ENCODE measurements at regions not wholly inside any gene's neighbourhood (a gene's known extent, or its start where the extent isn't known, plus 50 kb on each side); places are given as distances from the start of the nearest gene placed in this dataset.

- ATAC-seq (peak; percentile 16 to 34), DNase-seq (ENCODE audit: low spot score in 2 of 2) (no peak)
- H3K9me3 Mint-ChIP-seq: peaks cover 3 to 11% of the 10 kb centered on the region in 2 donors
- H3K36me3 Mint-ChIP-seq: peaks cover 9 to 19% of the 10 kb centered on the region in 2 donors
- H3K27ac Mint-ChIP-seq: peak overlapping the region; percentile 63 to 78
Measured at GRCh38 chr10:17506856-17507471, 52.6 kb upstream of the ST8SIA6 start.

GRCh38 chr10:17506390-17506789, 52.0 kb upstream of the ST8SIA6 start:
- peak overlapping the region; percentile 63 to 78 for H3K27ac Mint-ChIP-seq
- peaks cover 9 to 19% of the 10 kb centered on the region in 2 donors for H3K36me3 Mint-ChIP-seq
- ATAC-seq (peak in 1 of 2 donors; percentile 44), DNase-seq (ENCODE audit: low spot score in 2 of 2) (no peak)
- peaks cover 3 to 11% of the 10 kb centered on the region in 2 donors for H3K9me3 Mint-ChIP-seq

- DNase-seq (ENCODE audit: low spot score in 2 of 2): no peak
- Mint-ChIP-seq H3K9me3 (peaks cover 3 to 11% of the 10 kb centered on the region in 2 donors), H3K36me3 (peaks cover 9 to 19% of the 10 kb centered on the region in 2 donors), H3K27ac (no peak overlapping the region)
- no peak for ATAC-seq
Measured at GRCh38 chr10:17504547-17505245, 50.3 kb upstream of the ST8SIA6 start.
